CD4-positive, alpha-beta memory T cell (primary cell): ENCODE measurements at regions not wholly inside any gene's neighbourhood (a gene's known extent, or its start where the extent isn't known, plus 50 kb on each side); places are given as distances from the start of the nearest gene placed in this dataset.

Experiments
- CTCF ChIA-PET: fragments of 350-600 bp; sonication (Branson Sonifier 250); formaldehyde crosslinking; loops from one replicate; lab custom pipeline; 2021; ENCODE audit warnings: inconsistent platforms; ENCODE audit not compliant: partially characterized antibody; lab: Charles Lee
- POLR2A ChIA-PET: fragments of 350-600 bp; sonication (Branson Sonifier 250); formaldehyde crosslinking; loops from one replicate; lab custom pipeline; 2021; ENCODE audit not compliant: partially characterized antibody; lab: Charles Lee
- DNase-seq, 5 donors: peaks; one replicate each; pipeline versions ENCODE4 v3.0.0 to v3.0.0-alpha.2; 2020 to 2022; ENCODE audit warnings: mixed read lengths in 1 of 5
- H3K27ac ChIP-seq: one replicate; pipeline ENCODE4 v1.7.0; 2013; ENCODE audit warnings: low read depth, low read length
- H3K27me3 ChIP-seq: 2 replicates; pipeline ENCODE4 v1.7.0; 2013; ENCODE audit warnings: mild to moderate bottlenecking, low read length, moderate library complexity; ENCODE audit not compliant: insufficient read depth
- H3K36me3 ChIP-seq: 2 replicates; pipeline ENCODE4 v1.7.0; 2013; ENCODE audit warnings: mild to moderate bottlenecking, low read length, moderate library complexity; ENCODE audit not compliant: insufficient read depth
- H3K4me1 ChIP-seq: 2 replicates; pipeline ENCODE4 v1.7.0; 2013; ENCODE audit warnings: mild to moderate bottlenecking, low read length, moderate library complexity; ENCODE audit not compliant: insufficient read depth
- H3K4me3 ChIP-seq, 2 donors: one replicate each; pipeline ENCODE4 v1.7.0; 2013; ENCODE audit warnings: low read length in 2 of 2, mild to moderate bottlenecking in 1 of 2
- H3K9me3 ChIP-seq, 2 donors: one replicate each; pipeline ENCODE4 v1.7.0; 2013; ENCODE audit warnings: low read length in 2 of 2, control low read depth in 1 of 2; ENCODE audit not compliant: control insufficient read depth in 1 of 2
- H3K27ac Mint-ChIP-seq, 7 donors: one replicate each; pipeline ENCODE4 v1.8.0; 2020 to 2021; ENCODE audit warnings: mixed read lengths in 7 of 7, mild to moderate bottlenecking in 6 of 7, inconsistent platforms in 3 of 7, moderate library complexity in 3 of 7
- H3K27me3 Mint-ChIP-seq, 2 donors: one replicate each; pipeline ENCODE4 v1.8.0; 2020 to 2021; ENCODE audit warnings: mixed read lengths in 2 of 2
- H3K36me3 Mint-ChIP-seq, 2 donors: one replicate each; pipeline ENCODE4 v1.8.0; 2020 to 2021; ENCODE audit warnings: mixed read lengths in 2 of 2, inconsistent platforms in 1 of 2, mild to moderate bottlenecking in 1 of 2
- H3K4me1 Mint-ChIP-seq, 4 donors: one replicate each; pipeline ENCODE4 v1.8.0; 2020 to 2021; ENCODE audit warnings: mixed read lengths in 4 of 4, mild to moderate bottlenecking in 1 of 4
- H3K4me3 Mint-ChIP-seq, 8 donors: one replicate each; pipeline ENCODE4 v1.8.0; 2020 to 2021; ENCODE audit warnings: mixed read lengths in 8 of 8, mild to moderate bottlenecking in 7 of 8, moderate library complexity in 6 of 8, inconsistent platforms in 3 of 8
- H3K9me3 Mint-ChIP-seq, 8 donors: one replicate each; pipeline ENCODE4 v1.8.0; 2020 to 2021; ENCODE audit warnings: mixed read lengths in 8 of 8, mild to moderate bottlenecking in 5 of 8, inconsistent platforms in 3 of 8, moderate library complexity in 1 of 8
- intact Hi-C: fragments of 100-400 bp; cut with micrococcal nuclease; formaldehyde crosslinking; loops from one replicate; pipeline ENCODE4 v1.15.1; 2023

DNA sequence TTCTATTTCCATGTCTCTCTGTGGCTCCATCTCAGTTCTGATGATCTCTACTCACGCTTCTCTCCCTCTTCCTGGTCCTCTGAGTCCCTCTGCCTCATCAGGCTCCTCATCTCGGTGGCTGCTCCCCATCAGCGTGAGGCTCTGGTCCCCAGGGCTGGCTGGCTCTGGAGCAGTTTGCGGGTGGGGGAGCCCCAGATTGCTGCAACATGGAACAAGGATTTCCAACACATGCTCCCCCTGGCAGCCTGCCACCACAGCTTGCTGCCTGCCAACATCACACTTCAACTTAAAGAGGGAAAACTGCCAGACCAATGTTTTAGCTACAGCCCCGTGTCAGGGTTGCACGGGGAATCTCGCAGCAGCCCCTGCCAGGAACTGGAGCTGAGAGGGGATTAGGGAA, 77.2 kb upstream of the NEK6 start:
- Mint-ChIP-seq H3K27me3 (peaks cover 0 to 3% of the 10 kb centered on the region in 2 donors), H3K9me3 (no peaks in the 10 kb centered on the region), H3K4me1 (no peaks in the 10 kb centered on the region), H3K4me3 (no peak overlapping the region), H3K36me3 (no peaks in the 10 kb centered on the region), H3K27ac (no peak overlapping the region)
- intact Hi-C loops = no loop called here
- no peak overlapping the region for H3K27ac ChIP-seq
- no peak overlapping the region for H3K4me3 ChIP-seq
- H3K9me3 ChIP-seq = no peaks in the 10 kb centered on the region
- ChIA-PET CTCF (no interaction called here), POLR2A (no interaction called here)
- no peaks in the 10 kb centered on the region for H3K36me3 ChIP-seq
- H3K4me1 ChIP-seq = no peaks in the 10 kb centered on the region
- DNase-seq = no peak
- no peaks in the 10 kb centered on the region for H3K27me3 ChIP-seq

DNA sequence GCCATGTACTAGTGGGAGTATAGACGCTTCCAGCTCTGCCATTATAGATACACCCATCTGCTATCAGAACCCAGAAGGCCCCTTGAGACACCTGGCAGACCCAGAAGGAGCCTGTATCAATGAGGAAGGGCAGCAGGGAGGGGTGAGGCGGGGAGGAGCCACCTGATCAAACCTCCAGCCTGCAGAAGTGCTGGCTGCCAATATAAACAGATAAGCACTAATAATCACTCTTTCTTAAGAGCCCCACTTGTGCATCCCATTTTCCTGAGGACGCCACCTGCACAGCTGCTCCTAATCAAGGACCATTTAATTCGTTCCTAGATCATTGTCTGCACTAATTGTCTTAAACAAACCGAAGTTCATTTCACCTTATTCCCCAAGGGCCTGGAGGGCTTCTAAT, 75.0 kb upstream of the NEK6 start:
- H3K36me3 Mint-ChIP-seq = no peaks in the 10 kb centered on the region
- Histone ChIP-seq H3K9me3 (no peaks in the 10 kb centered on the region), H3K27me3 (no peaks in the 10 kb centered on the region), H3K27ac (no peak overlapping the region), H3K4me3 (no peak overlapping the region), H3K4me1 (no peaks in the 10 kb centered on the region), H3K36me3 (no peaks in the 10 kb centered on the region)
- ChIA-PET CTCF (no interaction called here), POLR2A (no interaction called here)
- no peak overlapping the region for H3K4me3 Mint-ChIP-seq
- no peak for DNase-seq
- H3K27me3 Mint-ChIP-seq = peaks cover 0 to 3% of the 10 kb centered on the region in 2 donors
- no peaks in the 10 kb centered on the region for H3K4me1 Mint-ChIP-seq
- H3K9me3 Mint-ChIP-seq = peaks cover 0 to 2% (median 0%) of the 10 kb centered on the region in 8 donors
- H3K27ac Mint-ChIP-seq = peak overlapping the region in 1 of 7 donors; percentile 18
- intact Hi-C loops = no loop called here

DNA sequence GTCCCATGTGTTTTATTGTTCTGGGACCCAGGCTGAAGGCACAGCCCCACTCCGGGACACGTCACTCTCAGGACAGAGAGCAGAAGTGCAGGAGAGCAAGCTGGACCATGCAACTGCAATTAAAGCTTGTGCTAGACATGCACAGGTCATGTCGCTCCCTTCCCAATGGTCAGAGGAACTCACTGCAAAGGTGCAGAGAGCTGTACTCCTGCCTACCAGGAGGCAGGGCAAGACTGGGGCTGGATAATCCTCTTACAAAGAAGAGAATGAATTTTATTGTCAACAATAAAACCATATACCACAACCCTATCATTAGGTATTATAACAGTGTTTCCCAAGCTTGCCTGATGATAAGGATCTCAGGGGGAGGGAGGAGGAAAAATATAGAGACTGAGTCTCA, 74.0 kb upstream of the NEK6 start:
- no peaks in the 10 kb centered on the region for H3K9me3 ChIP-seq
- intact Hi-C loops = no loop called here
- H3K4me3 ChIP-seq = no peak overlapping the region
- no peaks in the 10 kb centered on the region for H3K36me3 Mint-ChIP-seq
- no peak overlapping the region for H3K4me3 Mint-ChIP-seq
- H3K27ac ChIP-seq = no peak overlapping the region
- no peak overlapping the region for H3K27ac Mint-ChIP-seq
- no peak for DNase-seq
- no peaks in the 10 kb centered on the region for H3K4me1 ChIP-seq
- no peaks in the 10 kb centered on the region for H3K36me3 ChIP-seq
- POLR2A ChIA-PET = no interaction called here
- no peaks in the 10 kb centered on the region for H3K27me3 ChIP-seq
- H3K9me3 Mint-ChIP-seq = peaks cover 0 to 2% (median 0%) of the 10 kb centered on the region in 8 donors
- no peaks in the 10 kb centered on the region for H3K4me1 Mint-ChIP-seq
- H3K27me3 Mint-ChIP-seq = peaks cover 0 to 3% of the 10 kb centered on the region in 2 donors
- CTCF ChIA-PET = no interaction called here

DNA sequence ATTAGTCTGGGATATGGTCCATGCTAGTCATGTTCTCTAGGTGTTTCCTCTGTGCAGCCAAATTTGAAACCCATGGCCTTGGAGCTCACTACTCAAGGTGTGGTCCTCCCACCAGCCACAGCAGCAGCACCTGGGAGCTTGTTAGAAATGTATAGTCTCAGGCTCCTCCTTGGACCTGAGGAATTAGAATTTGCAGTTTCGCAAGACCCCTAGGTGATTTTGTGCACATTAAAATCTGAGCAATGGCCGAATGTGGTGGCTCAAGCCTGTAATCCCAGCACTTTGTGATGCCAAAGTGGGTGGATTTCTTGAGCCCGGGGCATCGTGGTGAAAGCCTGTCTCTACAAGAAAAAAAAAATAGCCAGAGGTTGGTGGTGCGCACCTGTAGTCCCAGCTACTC, 72.3 kb upstream of the NEK6 start:
- no peaks in the 10 kb centered on the region for H3K4me1 ChIP-seq

GRCh38 chr9:124187311-124187710, 70.4 kb upstream of the NEK6 start:
- no peaks in the 10 kb centered on the region for H3K27me3 Mint-ChIP-seq
- H3K9me3 ChIP-seq = no peaks in the 10 kb centered on the region
- H3K4me1 Mint-ChIP-seq = no peaks in the 10 kb centered on the region
- no peak overlapping the region for H3K4me3 Mint-ChIP-seq
- POLR2A ChIA-PET = no interaction called here
- CTCF ChIA-PET = no interaction called here
- peaks cover 0 to 2% (median 0%) of the 10 kb centered on the region in 8 donors for H3K9me3 Mint-ChIP-seq
- H3K4me1 ChIP-seq = no peaks in the 10 kb centered on the region
- H3K36me3 Mint-ChIP-seq = no peaks in the 10 kb centered on the region
- H3K27ac Mint-ChIP-seq = no peak overlapping the region
- no peak for DNase-seq
- H3K27me3 ChIP-seq = no peaks in the 10 kb centered on the region
- no peaks in the 10 kb centered on the region for H3K36me3 ChIP-seq
- H3K4me3 ChIP-seq = no peak overlapping the region
- H3K27ac ChIP-seq = no peak overlapping the region
- intact Hi-C loops = no loop called here

More for the DNA sequence above, 72.3 kb upstream of the NEK6 start:
- peaks cover 0 to 3% of the 10 kb centered on the region in 2 donors for H3K27me3 Mint-ChIP-seq
- ChIA-PET POLR2A (no interaction called here), CTCF (interaction anchor here (0.9 kb wide), 1 partner anchor 59 kb away, joined by 3 read pairs; no protein-coding TSS in a partner anchor)
- Histone ChIP-seq H3K36me3 (no peaks in the 10 kb centered on the region), H3K9me3 (no peaks in the 10 kb centered on the region), H3K4me3 (no peak overlapping the region), H3K27ac (no peak overlapping the region), H3K27me3 (no peaks in the 10 kb centered on the region)
- no peaks in the 10 kb centered on the region for H3K36me3 Mint-ChIP-seq
- no peaks in the 10 kb centered on the region for H3K4me1 Mint-ChIP-seq
- no peak overlapping the region for H3K4me3 Mint-ChIP-seq
- H3K27ac Mint-ChIP-seq = no peak overlapping the region
- H3K9me3 Mint-ChIP-seq = peaks cover 0 to 2% (median 0%) of the 10 kb centered on the region in 8 donors
- intact Hi-C loops = no loop called here
- no peak for DNase-seq

DNA sequence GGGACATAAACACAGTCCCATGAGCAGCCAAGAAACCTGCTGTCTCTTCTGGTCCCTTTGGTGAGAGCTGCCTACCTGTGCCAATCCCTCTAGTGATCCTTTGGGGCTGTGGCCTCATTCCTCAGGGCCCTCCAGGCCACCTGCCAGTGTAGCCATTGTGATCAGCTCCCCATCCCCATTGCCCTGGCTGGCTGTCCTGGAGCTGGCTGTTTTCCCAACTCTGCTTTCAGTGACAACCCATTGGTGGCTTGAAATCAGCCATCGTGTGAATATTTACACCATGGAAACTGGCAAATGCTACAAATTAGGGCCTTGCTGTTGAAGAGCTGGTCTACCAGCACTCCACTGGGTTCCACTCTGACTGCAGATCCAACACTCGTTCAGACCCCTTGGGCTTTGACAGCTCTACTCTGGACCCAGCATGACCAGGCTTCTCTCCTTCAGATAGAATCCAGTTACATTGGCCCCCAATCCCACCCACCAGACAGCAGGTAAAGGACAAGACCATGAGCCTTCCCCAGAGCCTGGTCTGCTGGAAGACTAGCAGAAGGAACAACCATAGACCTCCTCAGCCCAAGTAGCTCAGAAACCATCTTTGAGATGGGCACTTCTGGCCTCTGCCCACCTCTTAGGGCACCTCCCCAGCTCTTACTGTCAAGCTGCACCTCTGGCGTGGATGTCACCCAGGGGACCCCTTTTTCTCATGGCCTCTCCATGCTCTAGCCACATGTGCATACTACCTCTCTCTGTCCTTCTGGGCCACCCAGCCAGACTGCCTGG, 69.2 kb upstream of the NEK6 start:
- H3K4me1 Mint-ChIP-seq = no peaks in the 10 kb centered on the region
- Histone ChIP-seq H3K4me3 (no peak overlapping the region), H3K9me3 (no peaks in the 10 kb centered on the region), H3K27ac (no peak overlapping the region), H3K36me3 (no peaks in the 10 kb centered on the region), H3K4me1 (no peaks in the 10 kb centered on the region), H3K27me3 (no peaks in the 10 kb centered on the region)
- ChIA-PET POLR2A (no interaction called here), CTCF (no interaction called here)
- intact Hi-C loops = no loop called here
- H3K36me3 Mint-ChIP-seq = no peaks in the 10 kb centered on the region
- DNase-seq = no peak
- no peaks in the 10 kb centered on the region for H3K27me3 Mint-ChIP-seq
- H3K9me3 Mint-ChIP-seq = peaks cover 0 to 2% (median 0%) of the 10 kb centered on the region in 8 donors
- no peak overlapping the region for H3K27ac Mint-ChIP-seq
- H3K4me3 Mint-ChIP-seq = no peak overlapping the region

DNA sequence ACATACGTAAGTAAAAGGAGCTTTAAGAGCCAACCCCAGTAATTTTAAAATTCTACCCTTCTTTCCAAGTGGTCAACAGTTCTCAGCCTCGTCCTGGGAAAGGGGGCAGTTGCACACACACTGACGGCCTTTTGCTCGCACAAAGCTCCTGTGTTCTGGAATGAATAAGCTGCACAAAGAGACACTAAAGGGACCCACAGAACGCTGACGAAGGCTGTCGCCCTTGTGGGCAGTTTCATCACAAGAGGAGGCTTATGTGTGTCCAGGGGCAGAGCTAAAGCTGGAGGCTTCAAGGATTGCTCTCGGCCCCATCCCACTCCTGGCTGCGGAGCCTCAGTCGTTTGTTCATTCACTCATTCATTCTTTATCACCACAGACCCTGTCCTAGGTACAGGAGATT, 67.0 kb upstream of the NEK6 start:
- Mint-ChIP-seq H3K4me1 (no peaks in the 10 kb centered on the region), H3K9me3 (peaks cover 0 to 8% (median 3%) of the 10 kb centered on the region in 8 donors), H3K4me3 (no peak overlapping the region), H3K27ac (no peak overlapping the region), H3K36me3 (peaks cover 0 to 3% of the 10 kb centered on the region in 2 donors), H3K27me3 (no peaks in the 10 kb centered on the region)
- Histone ChIP-seq H3K27me3 (no peaks in the 10 kb centered on the region), H3K27ac (no peak overlapping the region), H3K4me3 (no peak overlapping the region), H3K9me3 (no peaks in the 10 kb centered on the region), H3K36me3 (no peaks in the 10 kb centered on the region), H3K4me1 (no peaks in the 10 kb centered on the region)
- DNase-seq = no peak
- POLR2A ChIA-PET = no interaction called here
- CTCF ChIA-PET = no interaction called here
- intact Hi-C loops = no loop called here
